OCI-LY1 (cell line): ENCODE measurements at regions not wholly inside any gene's neighbourhood (a gene's known extent, or its start where the extent isn't known, plus 50 kb on each side); places are given as distances from the start of the nearest gene placed in this dataset.
"Not testable (repeated sequence)": the region's sequence is repeated elsewhere in the genome, so short reads cannot be mapped to it uniquely, and the experiment has no call there.

Experiments
- H2AFZ ChIP-seq: fragments of 200-600 bp; sonication (generic), shearing (Covaris generic); 2 replicates; pipeline ENCODE4 v1.6.0; 2014; ENCODE audit warnings: antibody characterized with exemption, mild to moderate bottlenecking, low read length
- H3F3A ChIP-seq: fragments of 200-600 bp; sonication (generic), shearing (Covaris generic); 2 replicates; pipeline ENCODE4 v1.6.0; 2014; ENCODE audit warnings: mild to moderate bottlenecking, antibody characterized with exemption, low read length, moderate library complexity; ENCODE audit not compliant: insufficient read depth
- H3K27ac ChIP-seq: fragments of 200-600 bp; sonication (generic); 2 replicates; pipeline ENCODE4 v1.5.1; 2014; ENCODE audit warnings: low read length, mixed run types, mild to moderate bottlenecking, low read depth; ENCODE audit not compliant: poor library complexity, severe bottlenecking
- H3K27me3 ChIP-seq: fragments of 200-600 bp; sonication (generic); 2 replicates; pipeline ENCODE4 v1.6.0; 2014; ENCODE audit warnings: antibody characterized with exemption, mild to moderate bottlenecking, low read length, moderate library complexity; ENCODE audit not compliant: insufficient read depth
- H3K36me3 ChIP-seq: fragments of 200-600 bp; sonication (generic); 2 replicates; pipeline ENCODE4 v1.6.1; 2014; ENCODE audit warnings: mild to moderate bottlenecking, antibody characterized with exemption, low read length, moderate library complexity, mixed read lengths; ENCODE audit not compliant: insufficient read depth
- H3K4me1 ChIP-seq: fragments of 200-600 bp; sonication (generic); 2 replicates; pipeline ENCODE4 v1.5.1; 2014; ENCODE audit warnings: mild to moderate bottlenecking, low read length, moderate library complexity; ENCODE audit not compliant: insufficient read depth, severe bottlenecking
- H3K4me2 ChIP-seq: fragments of 200-600 bp; sonication (generic), shearing (Covaris generic); 2 replicates; pipeline ENCODE4 v1.6.1; 2014; ENCODE audit warnings: low read length
- H3K4me3 ChIP-seq: fragments of 200-600 bp; sonication (generic); 2 replicates; pipeline ENCODE4 v1.5.1; 2014; ENCODE audit warnings: low read length, low read depth, mild to moderate bottlenecking, mixed read lengths; ENCODE audit not compliant: poor library complexity, severe bottlenecking
- H3K79me2 ChIP-seq: fragments of 200-600 bp; shearing (Covaris generic); 2 replicates; pipeline ENCODE4 v1.6.1; 2016; ENCODE audit warnings: mixed run types, low read length, mixed read lengths; ENCODE audit not compliant: insufficient read depth
- H3K9ac ChIP-seq: fragments of 200-600 bp; sonication (generic), shearing (Covaris generic); 2 replicates; pipeline ENCODE4 v1.6.1; 2014; ENCODE audit warnings: mild to moderate bottlenecking, low read length, mixed read lengths
- H3K9me2 ChIP-seq: fragments of 200-600 bp; sonication (generic), shearing (Covaris generic); 2 replicates; pipeline ENCODE4 v1.6.1; 2014; ENCODE audit warnings: low read depth, mild to moderate bottlenecking, low read length, mixed read lengths
- H3K9me3 ChIP-seq: fragments of 200-600 bp; shearing (Covaris generic); 2 replicates; pipeline ENCODE4 v1.6.1; 2014; ENCODE audit warnings: low read length, mixed read lengths
- H4K20me1 ChIP-seq: fragments of 200-600 bp; sonication (generic), shearing (Covaris generic); 2 replicates; pipeline ENCODE4 v1.6.0; 2016; ENCODE audit warnings: mild to moderate bottlenecking, low read length; ENCODE audit not compliant: insufficient read depth
- CTCF ChIP-seq: fragments of 200-600 bp; sonication (generic), shearing (Covaris generic); IDR thresholded peaks from 2 replicates; pipeline ENCODE4 v1.5.1; 2017; ENCODE audit warnings: mild to moderate bottlenecking, antibody characterized with exemption, low read length, moderate library complexity, mixed read lengths
- EZH2 ChIP-seq: fragments of 200-600 bp; sonication (generic), shearing (Covaris generic); IDR thresholded peaks from 2 replicates; pipeline ENCODE4 v1.8.0; 2017; ENCODE audit warnings: borderline replicate concordance, mixed run types, mild to moderate bottlenecking, antibody characterized with exemption, low read length, moderate library complexity, mixed read lengths

GRCh38 chr4:17010426-17011087 is 112.1 kb upstream of the LDB2 start:
- no peaks in the 10 kb centered on the region for H3K36me3 ChIP-seq
- no peaks in the 10 kb centered on the region for H3K27me3 ChIP-seq
- H3K4me2 ChIP-seq = no peak overlapping the region
- H3K4me3 ChIP-seq = no peak overlapping the region
- H3K4me1 ChIP-seq = no peaks in the 10 kb centered on the region
- H3K9me3 ChIP-seq = no peaks in the 10 kb centered on the region
- no peaks in the 10 kb centered on the region for H3K79me2 ChIP-seq
- TF ChIP-seq EZH2 (no peak), CTCF (no peak)
- H3K27ac ChIP-seq = no peak overlapping the region
- no peaks in the 10 kb centered on the region for H3F3A ChIP-seq
- no peak overlapping the region for H2AFZ ChIP-seq
- H3K9ac ChIP-seq = no peak overlapping the region
- no peaks in the 10 kb centered on the region for H3K9me2 ChIP-seq
- no peaks in the 10 kb centered on the region for H4K20me1 ChIP-seq

- no peak for TF ChIP-seq EZH2
- TF ChIP-seq CTCF = no peak
- no peak overlapping the region for H3K4me3 ChIP-seq
- no peaks in the 10 kb centered on the region for H3K9me3 ChIP-seq
- H3F3A ChIP-seq = no peaks in the 10 kb centered on the region
- no peaks in the 10 kb centered on the region for H3K27me3 ChIP-seq
- no peaks in the 10 kb centered on the region for H4K20me1 ChIP-seq
- H3K36me3 ChIP-seq = no peaks in the 10 kb centered on the region
- no peaks in the 10 kb centered on the region for H3K4me1 ChIP-seq
- no peak overlapping the region for H2AFZ ChIP-seq
- no peak overlapping the region for H3K27ac ChIP-seq
- H3K4me2 ChIP-seq = no peak overlapping the region
- H3K9ac ChIP-seq = no peak overlapping the region
- H3K79me2 ChIP-seq = no peaks in the 10 kb centered on the region
- H3K9me2 ChIP-seq = no peaks in the 10 kb centered on the region
Observed at GRCh38 chr4:17009871-17010367, 111.5 kb upstream of the LDB2 start.

GRCh38 chr4:17008834-17009345 is 110.4 kb upstream of the LDB2 start:
- Histone ChIP-seq H3F3A (no peaks in the 10 kb centered on the region), H2AFZ (no peak overlapping the region), H3K27me3 (no peaks in the 10 kb centered on the region), H3K4me3 (no peak overlapping the region), H4K20me1 (no peaks in the 10 kb centered on the region), H3K27ac (no peak overlapping the region), H3K9ac (no peak overlapping the region), H3K4me2 (no peak overlapping the region), H3K79me2 (no peaks in the 10 kb centered on the region), H3K9me2 (no peaks in the 10 kb centered on the region), H3K9me3 (no peaks in the 10 kb centered on the region), H3K36me3 (no peaks in the 10 kb centered on the region), H3K4me1 (no peaks in the 10 kb centered on the region)
- TF ChIP-seq CTCF = no peak

- H3K36me3 ChIP-seq, H3K9me2 ChIP-seq, H3F3A ChIP-seq, H3K27me3 ChIP-seq, H3K4me3 ChIP-seq, H3K4me1 ChIP-seq, H3K79me2 ChIP-seq, H3K9me3 ChIP-seq, H4K20me1 ChIP-seq, H3K27ac ChIP-seq, H2AFZ ChIP-seq, H3K4me2 ChIP-seq, H3K9ac ChIP-seq: not testable (repeated sequence)
Observed at GRCh38 chr4:17003606-17004392, 105.4 kb upstream of the LDB2 start.
